ENCODE measurements at regions not wholly inside any gene's neighbourhood (a gene's known extent, or its start where the extent isn't known, plus 50 kb on each side); places are given as distances from the start of the nearest gene placed in this dataset.

DNA sequence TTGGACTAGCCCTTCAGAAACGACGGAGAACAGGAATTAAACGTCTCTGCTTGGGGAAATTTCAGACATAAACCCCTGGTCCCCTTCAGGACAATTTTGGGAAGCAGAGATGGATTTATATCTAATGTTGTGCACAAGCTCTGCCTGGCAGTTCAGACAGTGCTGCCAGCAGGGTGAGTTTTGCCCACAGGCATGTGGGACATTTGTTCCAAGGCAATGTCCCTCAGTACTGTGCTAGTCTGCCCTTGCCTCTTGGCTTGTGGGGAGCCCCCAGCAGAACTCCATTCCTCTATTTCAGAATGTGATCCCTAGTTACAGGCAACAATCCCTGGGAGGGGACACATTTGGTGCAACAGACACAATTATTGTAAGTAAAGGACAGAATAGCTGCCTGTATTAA lies 76.5 kb upstream of the GPR12 start:
- no peak for DNase-seq (ENCODE audit: low spot score)

DNA sequence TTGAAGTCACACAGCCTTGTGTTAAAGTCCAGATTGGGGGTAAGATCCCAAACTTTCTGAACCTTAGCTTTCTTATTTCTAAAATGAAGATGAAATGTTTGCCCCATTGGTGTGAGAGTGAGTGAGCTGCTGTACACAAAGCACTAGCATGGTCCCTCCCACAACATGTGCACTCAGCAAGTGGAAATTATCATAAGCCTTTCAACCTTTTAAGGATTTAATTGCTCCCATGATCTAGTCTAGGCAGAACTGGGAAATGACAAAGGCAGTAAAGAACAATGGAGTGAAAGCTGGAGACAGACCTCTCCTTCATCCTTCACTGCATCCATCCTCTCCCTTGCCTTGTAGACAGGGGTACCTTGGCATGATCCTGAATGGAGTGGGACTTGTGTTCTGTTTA lies 76.0 kb upstream of the GPR12 start:
- no peak for DNase-seq (ENCODE audit: low spot score)

DNA sequence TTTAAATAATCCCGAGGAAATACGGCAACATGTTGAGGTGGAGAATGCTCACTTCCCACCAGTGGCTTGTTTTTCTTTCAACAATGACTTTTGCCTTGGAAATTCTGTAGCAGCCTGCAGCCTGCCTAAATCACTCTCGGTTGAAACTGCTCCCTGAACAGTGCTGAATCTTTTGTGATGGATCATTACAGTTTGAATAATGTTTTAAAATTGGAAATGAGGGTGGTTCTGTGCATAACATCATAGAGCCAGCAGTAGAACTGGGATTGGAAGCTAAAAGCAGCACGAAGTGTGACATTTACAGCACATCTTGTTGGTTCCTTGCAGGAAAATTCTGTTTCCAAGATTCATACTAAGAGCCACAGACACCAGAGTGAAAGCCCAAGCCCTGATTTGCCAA lies 74.1 kb upstream of the GPR12 start:
- no peak for DNase-seq (ENCODE audit: low spot score)

DNA sequence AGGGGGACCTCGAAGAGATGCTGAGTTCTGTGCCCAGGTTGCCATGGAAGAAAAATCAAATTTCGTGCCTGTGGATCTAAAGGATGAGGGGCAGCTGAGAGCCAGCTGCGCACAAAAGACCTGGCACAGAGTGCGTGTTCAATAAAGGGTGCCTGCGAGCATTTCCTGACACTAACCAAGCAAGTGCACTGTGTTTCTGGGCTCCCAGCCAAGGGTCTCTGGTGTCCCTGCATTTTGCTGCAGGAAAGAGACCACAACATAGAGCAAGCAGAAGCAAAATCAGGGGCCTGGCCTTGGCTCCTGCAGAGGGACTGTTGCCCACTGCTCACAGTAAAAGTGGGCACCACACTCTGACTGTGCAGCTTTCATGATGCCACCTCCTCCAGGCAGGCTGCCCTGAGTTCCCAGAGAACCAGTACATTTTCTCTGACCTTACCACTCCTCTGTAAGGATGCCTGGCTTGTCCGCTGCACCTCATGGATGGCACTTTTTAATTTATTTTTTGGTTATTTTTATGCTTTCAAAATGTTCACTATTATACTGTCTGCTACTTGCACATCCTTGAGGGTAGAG lies 70.8 kb upstream of the GPR12 start:
- DNase-seq (ENCODE audit: low spot score) = no peak

DNA sequence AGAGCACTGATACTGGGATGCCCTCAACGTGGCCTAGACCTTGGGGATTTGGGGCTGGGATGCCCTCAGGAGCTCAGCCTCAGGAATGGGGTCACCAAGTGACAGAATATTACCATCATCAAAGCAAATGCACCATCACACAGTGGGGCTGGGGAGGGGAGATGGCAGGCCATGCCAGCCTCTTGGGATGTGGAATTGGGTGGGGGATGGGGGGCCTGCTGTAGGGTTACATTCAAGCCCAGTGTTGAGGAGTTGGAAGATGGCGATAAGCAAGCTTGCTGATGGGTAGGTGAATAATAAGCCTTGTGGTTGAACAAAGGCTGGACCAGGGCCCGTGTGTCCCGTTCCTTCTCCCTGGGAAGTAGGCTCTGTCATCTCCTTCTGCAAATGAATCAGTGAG lies 69.1 kb upstream of the GPR12 start:
- DNase-seq (ENCODE audit: low spot score) = no peak

DNA sequence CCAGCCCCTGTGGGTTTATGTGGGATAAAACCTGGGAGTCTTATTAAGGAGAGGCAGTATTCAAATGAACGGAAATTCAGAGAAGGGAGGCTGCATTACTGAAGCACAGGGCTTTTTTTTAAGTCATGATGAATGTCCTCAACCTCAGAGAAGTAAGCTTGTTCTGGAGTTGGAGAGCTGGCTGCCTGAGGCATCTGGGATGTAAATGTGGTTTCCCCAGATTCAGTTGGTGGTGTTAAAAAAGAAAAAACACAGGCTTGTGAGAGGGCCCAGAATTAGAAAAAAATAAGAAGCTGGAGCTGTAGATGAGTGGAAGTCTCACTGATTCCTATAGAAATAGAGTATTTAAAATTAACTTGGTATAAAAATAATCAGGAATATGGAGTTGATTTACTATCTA lies 64.0 kb upstream of the GPR12 start:
- DNase-seq (ENCODE audit: low spot score) = no peak

DNA sequence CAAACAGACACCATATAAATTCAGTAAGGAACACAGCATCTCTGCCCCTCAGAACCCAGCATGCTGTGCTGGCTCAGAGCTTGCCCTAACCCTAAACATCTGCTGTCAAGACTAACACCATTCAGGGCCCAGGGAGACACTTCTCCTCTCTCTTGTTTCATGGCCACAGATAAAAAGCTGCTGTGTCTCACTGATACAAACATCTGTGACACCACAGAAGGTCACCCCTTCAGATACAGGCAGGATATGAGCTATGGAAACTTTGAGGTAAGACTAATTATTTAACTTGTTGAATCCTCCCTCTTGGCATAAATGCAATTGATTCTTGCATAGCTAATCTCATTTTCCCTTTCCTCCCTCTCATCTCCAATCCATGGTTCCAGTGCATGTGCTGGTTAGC lies 61.6 kb upstream of the GPR12 start:
- DNase-seq (ENCODE audit: low spot score) = no peak

DNA sequence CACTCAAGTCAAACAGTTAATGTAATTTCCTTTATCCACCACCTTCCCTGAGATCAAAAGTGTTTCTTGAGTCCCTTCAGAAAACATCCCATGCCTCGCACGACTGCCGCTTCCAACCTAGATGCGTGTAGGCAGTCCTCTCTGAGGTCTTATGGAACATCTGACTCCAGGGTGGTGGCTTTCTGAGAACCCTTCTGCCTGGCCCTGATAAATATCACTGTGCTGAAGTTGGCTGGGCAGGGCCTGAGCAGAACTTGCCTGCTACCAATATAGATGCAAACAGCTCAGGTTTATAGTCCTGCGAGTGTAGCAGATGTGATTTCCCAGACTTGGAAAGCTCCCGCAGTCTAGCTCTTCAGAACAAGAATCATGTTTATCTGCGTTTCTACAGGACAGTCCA lies 61.1 kb upstream of the GPR12 start:
- no peak for DNase-seq (ENCODE audit: low spot score)

DNA sequence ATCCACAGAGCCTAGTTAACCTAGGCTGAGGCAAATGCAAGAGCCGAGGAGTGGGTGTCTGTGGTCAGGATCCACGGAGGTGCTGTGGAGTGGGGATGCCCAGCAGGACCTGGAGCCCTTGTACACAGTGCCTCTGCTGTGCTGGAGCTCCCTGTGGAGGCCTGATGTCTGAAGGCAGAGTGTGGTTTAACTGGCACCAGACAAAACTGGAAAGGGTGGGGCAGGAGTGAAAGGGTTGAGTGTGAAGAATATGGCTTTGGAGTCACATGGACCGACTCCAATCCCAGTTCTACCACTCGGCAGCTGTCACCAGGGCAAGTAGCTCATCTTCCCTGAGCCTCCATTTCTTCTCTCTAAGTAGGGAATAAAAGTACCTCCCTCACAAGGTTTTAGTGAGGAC lies 60.3 kb upstream of the GPR12 start:
- DNase-seq (ENCODE audit: low spot score) = no peak

DNA sequence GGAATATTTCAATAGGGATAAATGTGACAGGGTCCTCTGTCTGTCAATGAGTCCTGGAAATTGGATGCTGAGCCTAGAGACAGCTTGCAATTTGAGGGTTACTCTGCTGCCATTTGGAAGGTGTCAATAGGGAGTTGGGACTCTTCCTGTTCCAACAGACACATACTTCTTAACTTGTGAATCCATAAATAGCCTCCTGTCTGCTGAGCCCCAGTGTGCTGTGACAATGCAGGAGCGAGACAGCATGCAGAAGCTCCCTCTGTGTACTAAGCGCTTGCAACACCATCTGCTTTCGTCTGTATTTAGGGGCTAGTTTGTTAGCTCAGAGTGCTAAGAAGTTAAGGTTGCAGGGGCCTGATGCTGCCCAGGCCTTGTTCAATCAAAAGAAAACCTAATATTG lies 58.5 kb upstream of the GPR12 start:
- no peak for DNase-seq (ENCODE audit: low spot score)

DNA sequence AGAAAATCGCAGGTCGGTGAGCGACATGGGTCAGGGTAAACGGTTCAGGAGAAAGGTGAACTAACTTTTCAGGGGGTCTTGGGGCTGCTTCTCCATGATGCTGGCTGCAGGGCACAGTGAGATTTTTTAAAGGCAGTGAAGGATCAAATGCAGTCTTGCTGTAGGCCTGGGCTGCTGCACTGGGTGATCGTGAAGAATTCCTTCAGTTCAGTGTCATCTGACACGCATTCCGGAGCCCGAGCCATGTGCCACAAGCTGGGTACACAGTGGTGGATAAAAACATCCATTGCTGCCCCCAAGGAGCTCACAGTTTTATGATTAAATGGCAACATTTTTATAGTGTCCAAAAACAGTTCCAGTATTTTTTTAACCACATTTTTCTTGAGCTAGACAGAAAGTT lies 56.3 kb upstream of the GPR12 start:
- DNase-seq (ENCODE audit: low spot score) = no peak

DNA sequence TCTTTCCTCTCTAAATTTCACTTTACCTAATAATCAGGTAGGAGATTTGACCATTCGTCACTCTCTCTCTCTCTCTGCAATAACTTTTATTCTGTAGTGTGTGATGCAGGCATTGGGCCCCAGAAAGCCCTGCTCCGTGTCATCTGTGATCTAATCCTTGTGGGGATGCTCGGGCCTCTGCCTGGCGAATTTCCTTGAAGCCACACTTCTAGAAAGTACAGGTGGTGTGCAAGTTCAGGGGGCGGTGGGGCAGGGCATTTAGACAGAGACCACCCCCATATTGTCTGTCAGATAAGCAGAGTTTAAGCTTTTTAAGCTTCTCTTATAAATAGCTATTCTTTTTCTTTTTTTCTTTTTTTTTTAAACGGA lies 53.4 kb upstream of the GPR12 start:
- DNase-seq (ENCODE audit: low spot score) = no peak

DNA sequence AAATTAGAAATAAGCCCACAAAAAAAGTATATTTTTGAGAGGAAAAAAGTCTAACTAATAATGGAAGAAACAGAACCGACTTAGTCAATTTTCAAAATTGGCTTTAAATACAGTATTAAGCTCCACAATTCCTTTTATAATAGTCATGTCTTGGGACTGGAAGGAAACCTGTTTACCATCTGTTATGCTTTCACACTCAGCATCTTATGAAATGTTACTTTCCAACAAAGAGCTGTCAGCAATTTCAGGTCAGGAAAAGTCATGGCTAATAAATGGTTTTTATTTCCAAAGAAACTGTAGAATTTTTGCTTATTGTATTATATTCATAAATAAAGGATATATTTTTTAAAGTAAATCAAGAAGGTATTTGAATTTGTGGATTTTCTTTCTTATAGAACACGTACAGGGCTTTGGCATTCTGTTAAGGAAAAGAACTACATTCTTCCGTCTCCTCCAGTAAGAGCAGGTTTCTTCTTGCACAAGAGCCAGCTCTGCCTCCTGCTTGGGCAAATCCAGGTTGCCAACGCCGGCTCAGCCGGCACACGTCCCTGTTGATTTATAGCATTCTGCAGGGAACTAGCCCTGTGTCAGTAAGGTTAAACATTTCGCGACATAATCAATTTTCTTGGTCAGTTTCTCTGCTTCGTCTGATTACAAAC lies 52.9 kb upstream of the GPR12 start:
- DNase-seq (ENCODE audit: low spot score) = no peak

DNA sequence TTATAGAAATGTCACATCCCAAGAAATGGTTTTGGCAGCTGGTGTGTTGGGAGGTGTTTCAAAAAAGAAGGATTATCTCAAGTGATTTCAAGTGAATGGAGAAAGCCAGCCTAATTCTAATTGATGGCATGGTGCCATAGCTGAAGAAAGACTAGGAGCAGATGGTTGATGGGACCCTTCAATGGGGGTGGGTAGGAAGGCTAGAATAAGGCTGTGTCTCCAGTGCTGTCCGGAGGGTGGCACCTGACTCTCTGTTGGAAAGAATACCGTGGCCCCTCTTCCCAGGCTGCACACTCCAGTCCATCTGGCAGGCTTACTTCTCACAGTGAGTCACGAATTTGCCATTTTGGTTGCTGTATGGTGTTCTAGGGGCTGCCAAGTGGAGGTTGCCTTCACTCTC lies 51.0 kb upstream of the GPR12 start:
- DNase-seq (ENCODE audit: low spot score) = no peak

Measured in H4 (cell line).